Breast epithelium (tissue), 3 donors: ENCODE measurements at regions not wholly inside any gene's neighbourhood (a gene's known extent, or its start where the extent isn't known, plus 50 kb on each side); places are given as distances from the start of the nearest gene placed in this dataset.

Source experiments
- CTCF ChIP-seq, 3 donors: fragments of 450-650 bp; IDR thresholded peaks; one replicate each; pipeline ENCODE4 v1.5.1; 2016 to 2017; ENCODE audit warnings: antibody characterized with exemption in 3 of 3, mild to moderate bottlenecking in 3 of 3, moderate library complexity in 3 of 3
- POLR2A ChIP-seq: fragments of 450-650 bp; IDR thresholded peaks from one replicate; pipeline ENCODE4 v1.6.1; 2016; ENCODE audit warnings: antibody characterized with exemption, mild to moderate bottlenecking, moderate library complexity

GRCh38 chr15:29593629-29594028 lies 228.6 kb downstream of the TJP1 start:
- TF ChIP-seq CTCF (IDR thresholded peaks at IDR 0.05), result no peak
- no peak for TF ChIP-seq POLR2A
